Stimulated activated effector memory CD8-positive, alpha-beta T cell treated with anti-CD3 and anti-CD28 coated beads, Interleukin-12 subunit alpha, Interleukin-12 subunit beta, amount 100 ng/mL, for 72 hours (primary cell): ENCODE measurements at regions not wholly inside any gene's neighbourhood (a gene's known extent, or its start where the extent isn't known, plus 50 kb on each side); places are given as distances from the start of the nearest gene placed in this dataset.

ENCODE experiments used
- ATAC-seq: fragments of 150-1000 bp; cut with Tn5 transposase; 2 replicates; pipeline ENCODE4 v1.10.0; 2021
- DNase-seq, 2 donors: peaks; one replicate each; pipeline ENCODE4 v3.0.0; 2021 to 2022; ENCODE audit warnings: low spot score in 2 of 2
- H3K27ac Mint-ChIP-seq: one replicate; pipeline ENCODE4 v1.8.0; 2022; ENCODE audit warnings: mild to moderate bottlenecking, mixed read lengths
- H3K36me3 Mint-ChIP-seq: one replicate; pipeline ENCODE4 v1.8.0; 2022; ENCODE audit warnings: mild to moderate bottlenecking, mixed read lengths
- H3K4me1 Mint-ChIP-seq: one replicate; pipeline ENCODE4 v1.8.0; 2022; ENCODE audit warnings: mixed read lengths
- H3K4me3 Mint-ChIP-seq: one replicate; pipeline ENCODE4 v1.8.0; 2022; ENCODE audit warnings: mild to moderate bottlenecking, mixed read lengths
- H3K9me3 Mint-ChIP-seq: one replicate; pipeline ENCODE4 v1.8.0; 2022; ENCODE audit warnings: mixed read lengths

DNA sequence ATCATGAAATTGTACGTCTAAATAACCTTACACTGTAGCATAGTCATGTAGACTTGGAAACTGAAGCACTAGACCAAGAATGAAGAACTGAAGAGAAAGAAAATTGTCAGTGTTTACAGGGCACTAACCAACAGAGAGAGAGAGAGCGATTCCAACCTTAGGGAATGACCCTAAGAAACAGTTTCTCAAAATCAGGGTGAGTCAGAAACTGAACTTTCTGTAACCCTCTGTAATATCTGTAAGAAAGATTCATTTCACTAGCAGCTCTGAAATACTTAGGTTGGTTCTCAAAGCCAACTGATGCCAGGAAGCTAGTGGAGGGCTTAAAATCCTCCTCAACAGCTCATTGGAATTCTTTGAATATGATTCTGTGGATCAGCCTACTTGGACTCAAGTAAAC lies 936.9 kb downstream of the EFNB2 start:
- Mint-ChIP-seq H3K9me3 (peaks cover 17% of the 10 kb centered on the region), H3K4me3 (no peak overlapping the region), H3K4me1 (no peaks in the 10 kb centered on the region), H3K27ac (no peak overlapping the region), H3K36me3 (no peaks in the 10 kb centered on the region)
- ATAC-seq = no peak
- no peak for DNase-seq

DNA sequence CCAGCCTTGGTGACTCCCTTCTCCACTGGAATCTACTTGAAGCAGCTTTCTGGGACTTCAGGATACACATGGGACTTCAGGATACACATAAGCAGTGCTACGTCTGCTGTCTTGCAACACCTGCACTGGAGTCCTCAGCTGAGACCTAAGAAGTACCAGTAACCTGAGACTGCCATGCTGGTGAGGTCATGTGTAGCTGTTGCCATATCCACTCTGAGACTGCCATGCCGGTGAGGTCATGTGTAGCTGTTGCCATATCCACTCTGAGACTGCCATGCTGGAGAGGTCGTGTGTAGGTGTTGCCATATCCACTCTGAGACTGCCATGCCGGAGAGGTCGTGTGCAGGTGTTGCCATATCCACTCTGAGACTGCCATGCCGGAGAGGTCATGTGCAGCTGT lies 937.9 kb downstream of the EFNB2 start:
- ATAC-seq (no peak), DNase-seq (no peak)
- Mint-ChIP-seq H3K4me3 (no peak overlapping the region), H3K9me3 (peaks cover 15% of the 10 kb centered on the region), H3K27ac (no peak overlapping the region), H3K36me3 (no peaks in the 10 kb centered on the region), H3K4me1 (no peaks in the 10 kb centered on the region)

DNA sequence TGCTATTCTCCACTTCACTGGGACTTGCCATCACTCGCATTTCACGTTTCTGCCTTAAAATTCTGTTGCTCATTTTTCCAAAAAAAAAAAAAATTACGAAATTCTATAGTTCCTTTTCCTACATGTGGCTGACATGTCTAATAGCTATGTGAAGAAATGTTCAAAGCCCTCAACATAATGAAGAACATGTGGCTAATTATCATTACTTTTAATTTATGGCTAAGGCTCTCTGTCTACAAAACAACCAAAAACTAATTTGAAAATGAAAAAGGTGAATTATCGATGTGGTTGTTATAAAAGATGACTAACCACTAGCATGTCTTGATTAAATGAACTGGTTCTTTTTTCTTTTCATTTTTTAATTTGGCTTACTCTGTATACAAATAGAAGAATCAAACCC lies 940.0 kb downstream of the EFNB2 start:
- no peak for DNase-seq
- Mint-ChIP-seq H3K4me1 (no peaks in the 10 kb centered on the region), H3K27ac (no peak overlapping the region), H3K36me3 (no peaks in the 10 kb centered on the region), H3K9me3 (peaks cover 14% of the 10 kb centered on the region), H3K4me3 (no peak overlapping the region)
- ATAC-seq = no peak

- H3K4me1 Mint-ChIP-seq = no peaks in the 10 kb centered on the region
- peaks cover 11% of the 10 kb centered on the region for H3K9me3 Mint-ChIP-seq
- DNase-seq = no peak
- no peak overlapping the region for H3K27ac Mint-ChIP-seq
- no peak overlapping the region for H3K4me3 Mint-ChIP-seq
- no peaks in the 10 kb centered on the region for H3K36me3 Mint-ChIP-seq
- no peak for ATAC-seq
These were observed 944.2 kb downstream of the EFNB2 start for GRCh38 chr13:105591277-105591676.

- Mint-ChIP-seq H3K36me3 (no peaks in the 10 kb centered on the region), H3K4me1 (no peaks in the 10 kb centered on the region), H3K4me3 (no peak overlapping the region), H3K9me3 (peaks cover 5% of the 10 kb centered on the region), H3K27ac (no peak overlapping the region)
- DNase-seq (no peak), ATAC-seq (no peak)
These were observed 947.7 kb downstream of the EFNB2 start for GRCh38 chr13:105587786-105588185.

DNA sequence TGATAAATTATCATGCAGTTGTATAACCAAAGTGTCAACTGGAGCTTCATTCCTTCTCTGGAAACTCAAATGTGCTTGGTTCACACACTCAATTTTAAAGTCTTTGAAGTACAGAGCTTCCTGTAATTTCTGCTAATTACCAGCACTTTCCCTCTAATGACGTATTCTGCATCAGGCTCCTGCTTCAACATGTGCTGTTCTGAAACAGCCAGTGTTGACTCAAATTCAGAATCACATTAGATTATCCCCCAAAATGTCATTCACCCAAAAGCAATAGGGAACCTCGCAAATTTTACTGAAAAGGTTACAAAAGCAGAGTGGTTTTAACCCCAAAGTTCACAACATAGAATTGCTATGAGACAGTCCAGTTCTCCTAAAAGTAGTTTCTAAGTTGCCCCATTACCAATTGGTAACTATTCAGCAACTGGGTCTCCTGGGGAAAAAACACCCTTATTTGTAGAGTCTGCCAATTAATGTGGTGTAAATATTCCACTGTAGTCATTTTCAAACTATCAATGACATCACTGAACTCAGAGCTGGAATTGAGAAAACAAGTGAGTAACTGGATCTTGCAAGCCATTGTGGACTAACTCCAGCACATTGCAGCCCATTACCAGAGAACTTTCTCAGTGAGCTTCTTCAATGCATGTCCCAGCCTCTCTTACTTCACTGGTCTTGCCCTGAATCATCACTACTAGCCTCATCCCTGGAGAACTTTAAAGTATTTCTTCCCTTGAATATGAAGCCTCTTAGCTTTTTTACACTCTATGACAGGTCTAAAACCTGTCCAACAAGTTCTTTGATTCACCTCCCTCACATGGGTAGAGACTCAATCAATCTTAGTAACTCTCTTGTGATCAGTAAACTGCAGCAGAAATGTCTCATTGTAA lies 955.4 kb downstream of the EFNB2 start:
- H3K9me3 Mint-ChIP-seq = peaks cover 10% of the 10 kb centered on the region
- H3K4me1 Mint-ChIP-seq = no peaks in the 10 kb centered on the region
- DNase-seq = no peak
- ATAC-seq = no peak
- H3K36me3 Mint-ChIP-seq = no peaks in the 10 kb centered on the region
- no peak overlapping the region for H3K4me3 Mint-ChIP-seq
- H3K27ac Mint-ChIP-seq = no peak overlapping the region

- Mint-ChIP-seq H3K4me3 (no peak overlapping the region), H3K4me1 (no peaks in the 10 kb centered on the region), H3K27ac (no peak overlapping the region), H3K36me3 (no peaks in the 10 kb centered on the region), H3K9me3 (peaks cover 6% of the 10 kb centered on the region)
- no peak for DNase-seq
- ATAC-seq = no peak
These were observed 962.3 kb downstream of the EFNB2 start for GRCh38 chr13:105573136-105573535.

- Mint-ChIP-seq H3K4me1 (no peaks in the 10 kb centered on the region), H3K9me3 (peaks cover 8% of the 10 kb centered on the region), H3K27ac (no peak overlapping the region), H3K36me3 (no peaks in the 10 kb centered on the region), H3K4me3 (no peak overlapping the region)
- no peak for DNase-seq
- no peak for ATAC-seq
These were observed 963.1 kb downstream of the EFNB2 start for GRCh38 chr13:105572401-105572800.

- no peak for ATAC-seq
- Mint-ChIP-seq H3K27ac (no peak overlapping the region), H3K4me1 (no peaks in the 10 kb centered on the region), H3K9me3 (peaks cover 9% of the 10 kb centered on the region), H3K36me3 (no peaks in the 10 kb centered on the region), H3K4me3 (no peak overlapping the region)
- DNase-seq = no peak
These were observed 965.6 kb downstream of the EFNB2 start for GRCh38 chr13:105569816-105570215.

DNA sequence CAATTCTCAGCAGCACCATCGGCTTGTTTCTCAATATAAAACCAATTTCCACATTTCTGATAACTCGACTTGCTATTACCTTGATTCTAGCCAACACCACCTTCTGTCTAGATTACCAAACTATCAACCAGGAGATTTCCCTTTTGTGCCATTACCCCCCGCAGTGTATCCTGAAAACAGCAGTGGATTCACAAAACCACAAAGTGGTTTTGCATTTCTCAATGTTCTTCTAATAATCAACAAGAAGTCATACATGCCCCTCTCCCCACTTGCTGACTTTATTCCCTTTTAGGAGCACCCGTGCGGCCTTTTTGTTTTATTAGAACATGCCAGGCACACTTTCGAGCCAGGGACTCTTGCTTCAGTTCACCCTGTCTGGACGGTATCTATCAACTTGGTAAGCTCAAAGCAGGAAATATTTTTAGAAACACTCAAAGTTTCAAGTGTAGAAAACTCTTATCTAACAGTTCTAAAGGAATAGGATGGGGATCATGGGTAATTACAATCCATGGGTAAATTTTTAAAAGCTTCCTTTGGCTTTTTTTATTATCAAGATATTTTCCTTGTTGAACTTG lies 967.4 kb downstream of the EFNB2 start:
- Mint-ChIP-seq H3K4me3 (no peak overlapping the region), H3K9me3 (peaks cover 9% of the 10 kb centered on the region), H3K4me1 (no peaks in the 10 kb centered on the region), H3K27ac (no peak overlapping the region), H3K36me3 (no peaks in the 10 kb centered on the region)
- DNase-seq = no peak
- no peak for ATAC-seq

- DNase-seq (no peak), ATAC-seq (no peak)
- Mint-ChIP-seq H3K9me3 (peaks cover 9% of the 10 kb centered on the region), H3K4me1 (no peaks in the 10 kb centered on the region), H3K4me3 (no peak overlapping the region), H3K27ac (no peak overlapping the region), H3K36me3 (no peaks in the 10 kb centered on the region)
These were observed 970.2 kb downstream of the EFNB2 start for GRCh38 chr13:105565136-105565727.

DNA sequence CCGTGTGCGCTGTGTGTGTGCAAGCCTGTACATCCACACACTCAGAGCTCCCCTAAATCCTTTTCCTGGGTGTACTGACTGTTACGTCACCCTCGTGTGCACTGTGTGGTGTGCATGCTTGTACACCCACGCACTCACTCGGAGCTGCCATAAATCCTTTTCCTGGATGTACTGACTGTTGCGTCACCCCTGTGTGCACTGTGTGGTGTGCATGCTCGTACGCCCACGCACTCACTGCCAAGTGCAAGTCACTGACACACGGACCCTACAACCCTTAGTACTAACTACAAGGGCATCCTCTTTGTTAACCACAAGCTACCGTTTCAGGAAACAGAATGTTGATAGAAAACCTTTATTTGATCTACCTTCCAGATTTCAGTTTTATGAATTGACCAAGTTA lies 983.4 kb downstream of the EFNB2 start:
- Mint-ChIP-seq H3K27ac (no peak overlapping the region), H3K4me1 (no peaks in the 10 kb centered on the region), H3K36me3 (no peaks in the 10 kb centered on the region), H3K4me3 (no peak overlapping the region), H3K9me3 (peaks cover 1% of the 10 kb centered on the region)
- no peak for DNase-seq
- no peak for ATAC-seq

DNA sequence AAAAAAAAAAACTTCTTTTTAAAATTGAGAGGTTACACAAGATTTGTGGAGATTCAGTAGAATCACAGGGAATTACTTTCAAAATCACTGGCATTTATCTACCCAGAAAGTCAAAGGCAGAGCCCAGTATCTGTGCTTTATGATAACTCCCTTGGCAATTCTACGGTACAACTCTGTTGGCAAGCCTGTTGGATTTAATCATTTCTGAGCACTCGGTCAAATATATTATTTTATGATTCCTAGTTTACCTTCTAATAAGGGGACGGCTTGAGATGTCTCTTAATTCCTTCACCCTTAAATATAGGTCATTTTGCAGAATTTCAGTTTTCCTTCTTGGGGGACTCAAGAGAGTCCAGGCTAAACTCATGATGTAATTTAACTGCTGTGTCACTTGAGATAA lies 987.6 kb downstream of the EFNB2 start:
- DNase-seq (no peak), ATAC-seq (no peak)
- Mint-ChIP-seq H3K4me1 (no peaks in the 10 kb centered on the region), H3K36me3 (no peaks in the 10 kb centered on the region), H3K27ac (no peak overlapping the region), H3K4me3 (no peak overlapping the region), H3K9me3 (peaks cover 3% of the 10 kb centered on the region)

- ATAC-seq = no peak
These were observed 989.7 kb downstream of the EFNB2 start for GRCh38 chr13:105545811-105546210.

DNA sequence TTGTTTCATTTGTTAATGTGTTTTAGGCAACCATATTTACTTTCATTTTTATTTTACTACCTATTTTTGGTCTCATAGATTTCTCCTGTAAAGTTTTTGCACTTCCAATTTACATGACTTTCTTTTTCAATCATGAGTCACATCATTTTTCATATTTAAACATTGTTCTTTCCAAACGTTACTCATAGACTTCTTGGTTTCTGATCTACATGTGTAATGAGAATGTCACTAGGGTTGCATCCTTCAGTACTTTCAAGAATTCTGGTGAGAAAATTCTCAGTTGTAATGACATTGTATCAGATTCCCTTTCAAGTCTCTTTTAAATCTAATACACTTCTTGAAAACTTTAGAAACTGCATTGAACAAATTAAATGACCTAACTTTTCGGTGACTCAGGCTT lies 991.7 kb downstream of the EFNB2 start:
- H3K27ac Mint-ChIP-seq = no peak overlapping the region
- H3K4me3 Mint-ChIP-seq = no peak overlapping the region
- DNase-seq (no peak), ATAC-seq (no peak)
- H3K36me3 Mint-ChIP-seq = no peaks in the 10 kb centered on the region
- H3K4me1 Mint-ChIP-seq = no peaks in the 10 kb centered on the region
- H3K9me3 Mint-ChIP-seq = peaks cover 3% of the 10 kb centered on the region

More at GRCh38 chr13:105545811-105546210, 989.7 kb downstream of the EFNB2 start:
- Mint-ChIP-seq H3K36me3 (no peaks in the 10 kb centered on the region), H3K4me3 (no peak overlapping the region), H3K9me3 (peaks cover 3% of the 10 kb centered on the region), H3K4me1 (no peaks in the 10 kb centered on the region), H3K27ac (no peak overlapping the region)
- DNase-seq = no peak

GRCh38 chr13:105541565-105541964 lies 993.9 kb downstream of the EFNB2 start:
- no peaks in the 10 kb centered on the region for H3K4me1 Mint-ChIP-seq
- no peak overlapping the region for H3K4me3 Mint-ChIP-seq
- DNase-seq = no peak
- no peaks in the 10 kb centered on the region for H3K36me3 Mint-ChIP-seq
- no peak overlapping the region for H3K27ac Mint-ChIP-seq
- no peak for ATAC-seq
- peaks cover 3% of the 10 kb centered on the region for H3K9me3 Mint-ChIP-seq
